ENCODE measurements at regions not wholly inside any gene's neighbourhood (a gene's known extent, or its start where the extent isn't known, plus 50 kb on each side); places are given as distances from the start of the nearest gene placed in this dataset.

DNA sequence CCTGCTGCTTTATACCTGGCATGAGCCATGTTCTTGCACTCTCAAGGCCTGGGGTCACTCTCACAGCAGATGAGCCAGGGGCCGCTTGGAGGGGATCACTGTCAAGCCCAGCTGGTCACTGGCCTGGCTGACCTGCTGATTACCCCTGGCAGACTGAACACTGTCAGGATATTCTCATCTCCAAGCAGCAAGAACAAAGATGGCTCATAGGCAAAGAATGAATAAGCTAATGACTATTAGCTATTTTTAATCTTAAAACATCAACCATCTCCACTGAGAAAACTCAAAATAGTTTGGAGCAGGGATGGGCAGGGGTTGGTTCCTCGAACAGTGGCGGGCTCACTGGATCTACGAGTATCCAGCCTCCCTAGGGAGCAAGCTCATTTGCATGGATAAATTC lies 64.4 kb upstream of the ACAN start:
- no peak overlapping the region for H3K4me2 ChIP-seq
- CTCF ChIA-PET, result no interaction called here

DNA sequence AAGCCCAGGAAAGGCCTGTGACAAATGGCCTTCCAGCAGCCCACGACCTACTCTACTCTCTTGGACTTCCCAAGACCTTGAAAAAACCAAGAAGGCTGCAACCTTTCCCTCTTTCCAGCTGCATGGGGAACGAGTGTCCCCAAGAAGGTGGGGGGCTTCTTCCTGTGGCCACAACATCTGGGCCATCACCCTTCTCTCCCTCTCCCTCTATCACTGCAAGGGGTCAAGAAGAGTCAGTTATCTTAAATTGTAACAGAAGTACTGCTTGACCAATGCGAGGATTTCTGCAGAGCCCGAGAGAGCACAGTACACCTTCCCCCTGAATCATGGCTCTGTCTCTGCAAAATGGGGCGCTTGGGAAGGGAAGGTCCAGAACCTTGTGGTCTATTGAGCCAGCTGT lies 63.7 kb upstream of the ACAN start:
- Histone ChIP-seq H3K4me2 (no peak overlapping the region), H2AFZ (no peak overlapping the region), H3K4me1 (replicated peaks; ENCODE audit: insufficient read depth) (no peaks in the 10 kb centered on the region), H3K9me3 (ENCODE audit: insufficient read depth, low read depth) (no peaks in the 10 kb centered on the region), H4K20me1 (ENCODE audit: insufficient read depth) (no peaks in the 10 kb centered on the region), H3K4me3 (no peak overlapping the region), H3K79me2 (ENCODE audit: low read depth) (no peaks in the 10 kb centered on the region), H3K36me3 (ENCODE audit: low read depth) (no peaks in the 10 kb centered on the region), H3K27ac (no peak overlapping the region), H3K27me3 (ENCODE audit: insufficient read depth, low read depth) (peaks cover 64% of the 10 kb centered on the region), H3K9me2 (ENCODE audit: insufficient read depth) (no peaks in the 10 kb centered on the region), H3F3A (ENCODE audit: insufficient read depth, low read depth) (no peaks in the 10 kb centered on the region)
- CTCF ChIA-PET, result no interaction called here
- POLR2A ChIA-PET (ENCODE audit: unreplicated experiment), result no interaction called here
- intact Hi-C loops (cut with micrococcal nuclease; ENCODE audit: unreplicated experiment), result no loop called here
- no peak for DNase-seq
- TF ChIP-seq, protein P1, sequence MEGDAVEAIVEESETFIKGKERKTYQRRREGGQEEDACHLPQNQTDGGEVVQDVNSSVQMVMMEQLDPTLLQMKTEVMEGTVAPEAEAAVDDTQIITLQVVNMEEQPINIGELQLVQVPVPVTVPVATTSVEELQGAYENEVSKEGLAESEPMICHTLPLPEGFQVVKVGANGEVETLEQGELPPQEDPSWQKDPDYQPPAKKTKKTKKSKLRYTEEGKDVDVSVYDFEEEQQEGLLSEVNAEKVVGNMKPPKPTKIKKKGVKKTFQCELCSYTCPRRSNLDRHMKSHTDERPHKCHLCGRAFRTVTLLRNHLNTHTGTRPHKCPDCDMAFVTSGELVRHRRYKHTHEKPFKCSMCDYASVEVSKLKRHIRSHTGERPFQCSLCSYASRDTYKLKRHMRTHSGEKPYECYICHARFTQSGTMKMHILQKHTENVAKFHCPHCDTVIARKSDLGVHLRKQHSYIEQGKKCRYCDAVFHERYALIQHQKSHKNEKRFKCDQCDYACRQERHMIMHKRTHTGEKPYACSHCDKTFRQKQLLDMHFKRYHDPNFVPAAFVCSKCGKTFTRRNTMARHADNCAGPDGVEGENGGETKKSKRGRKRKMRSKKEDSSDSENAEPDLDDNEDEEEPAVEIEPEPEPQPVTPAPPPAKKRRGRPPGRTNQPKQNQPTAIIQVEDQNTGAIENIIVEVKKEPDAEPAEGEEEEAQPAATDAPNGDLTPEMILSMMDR (conservative IDR thresholded peaks at IDR 0.05), result no peak
- TF ChIP-seq EZH2 (IDR thresholded peaks at IDR 0.05; ENCODE audit: low read depth), result no peak
- no TSS peak for BruUV-seq (replicated peaks)

More for the DNA sequence above, 64.4 kb upstream of the ACAN start:
- Histone ChIP-seq H2AFZ (no peak overlapping the region), H3K36me3 (ENCODE audit: low read depth) (no peaks in the 10 kb centered on the region), H3F3A (ENCODE audit: insufficient read depth, low read depth) (no peaks in the 10 kb centered on the region), H3K27me3 (ENCODE audit: insufficient read depth, low read depth) (peaks cover 57% of the 10 kb centered on the region), H3K27ac (no peak overlapping the region), H3K79me2 (ENCODE audit: low read depth) (no peaks in the 10 kb centered on the region), H3K9me2 (ENCODE audit: insufficient read depth) (no peaks in the 10 kb centered on the region), H3K9me3 (ENCODE audit: insufficient read depth, low read depth) (no peaks in the 10 kb centered on the region), H3K4me1 (replicated peaks; ENCODE audit: insufficient read depth) (no peaks in the 10 kb centered on the region), H4K20me1 (ENCODE audit: insufficient read depth) (no peaks in the 10 kb centered on the region), H3K4me3 (no peak overlapping the region)
- POLR2A ChIA-PET (ENCODE audit: unreplicated experiment), result no interaction called here
- TF ChIP-seq, protein P1 (conservative IDR thresholded peaks at IDR 0.05), result no peak
- TF ChIP-seq EZH2 (IDR thresholded peaks at IDR 0.05; ENCODE audit: low read depth), result no peak
- DNase-seq, result no peak
- no TSS peak for BruUV-seq (replicated peaks)
- intact Hi-C loops (cut with micrococcal nuclease; ENCODE audit: unreplicated experiment), result no loop called here

DNA sequence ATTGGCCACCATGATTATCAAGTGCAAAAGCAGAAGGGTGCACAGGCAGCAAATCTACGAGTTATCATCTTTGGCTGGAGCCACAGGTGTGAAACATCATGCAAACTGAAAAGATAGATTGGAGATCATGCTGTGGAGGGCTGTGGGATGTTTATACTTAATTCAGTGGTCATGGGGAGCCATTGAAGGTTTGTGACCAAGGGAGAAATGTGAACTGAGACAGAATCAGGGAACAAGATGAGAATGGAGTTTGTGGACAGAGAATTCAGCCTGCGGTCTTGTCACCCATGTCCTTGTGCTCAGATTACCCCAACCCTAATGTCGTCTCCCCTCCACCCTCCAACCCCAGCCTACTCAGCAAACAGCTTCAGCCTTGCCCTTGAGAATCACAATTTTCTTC lies 62.9 kb upstream of the ACAN start:
- CTCF ChIA-PET, result no interaction called here
- TF ChIP-seq EZH2 (IDR thresholded peaks at IDR 0.05; ENCODE audit: low read depth), result no peak
- TF ChIP-seq, protein P1 (conservative IDR thresholded peaks at IDR 0.05), result no peak

More for the DNA sequence above, 62.9 kb upstream of the ACAN start:
- no peak overlapping the region for H3K27ac ChIP-seq
- no peaks in the 10 kb centered on the region for H3K9me3 ChIP-seq (ENCODE audit: insufficient read depth, low read depth)
- peaks cover 70% of the 10 kb centered on the region for H3K27me3 ChIP-seq (ENCODE audit: insufficient read depth, low read depth)
- no peaks in the 10 kb centered on the region for H3K9me2 ChIP-seq (ENCODE audit: insufficient read depth)
- BruUV-seq (replicated peaks), result no TSS peak
- POLR2A ChIA-PET (ENCODE audit: unreplicated experiment), result no interaction called here
- H3F3A ChIP-seq (ENCODE audit: insufficient read depth, low read depth), result no peaks in the 10 kb centered on the region
- intact Hi-C loops (cut with micrococcal nuclease; ENCODE audit: unreplicated experiment), result no loop called here
- no peak for DNase-seq
- no peaks in the 10 kb centered on the region for H3K79me2 ChIP-seq (ENCODE audit: low read depth)
- no peak overlapping the region for H3K4me3 ChIP-seq
- no peaks in the 10 kb centered on the region for H3K4me1 ChIP-seq (replicated peaks; ENCODE audit: insufficient read depth)
- no peak overlapping the region for H3K4me2 ChIP-seq
- H2AFZ ChIP-seq, result no peak overlapping the region
- H3K36me3 ChIP-seq (ENCODE audit: low read depth), result no peaks in the 10 kb centered on the region
- H4K20me1 ChIP-seq (ENCODE audit: insufficient read depth), result no peaks in the 10 kb centered on the region
